Neural progenitor cell (in vitro differentiated cells): ENCODE measurements at regions not wholly inside any gene's neighbourhood (a gene's known extent, or its start where the extent isn't known, plus 50 kb on each side); places are given as distances from the start of the nearest gene placed in this dataset.

Source experiments
- CTCF ChIP-seq: fragments of 200-600 bp; sonication (generic); IDR thresholded peaks from 2 replicates; pipeline ENCODE4 v1.5.1; 2017; ENCODE audit warnings: antibody characterized with exemption, mild to moderate bottlenecking
- EZH2 ChIP-seq: fragments of 200-600 bp; sonication (generic); IDR thresholded peaks from 2 replicates; pipeline ENCODE4 v1.6.1; 2017; ENCODE audit warnings: antibody characterized with exemption, mild to moderate bottlenecking, moderate library complexity

GRCh38 chr6:14996892-14997291, 249.0 kb upstream of the JARID2 start:
- TF ChIP-seq CTCF (no peak), EZH2 (no peak)
